ENCODE measurements at regions not wholly inside any gene's neighbourhood (a gene's known extent, or its start where the extent isn't known, plus 50 kb on each side); places are given as distances from the start of the nearest gene placed in this dataset.

DNA sequence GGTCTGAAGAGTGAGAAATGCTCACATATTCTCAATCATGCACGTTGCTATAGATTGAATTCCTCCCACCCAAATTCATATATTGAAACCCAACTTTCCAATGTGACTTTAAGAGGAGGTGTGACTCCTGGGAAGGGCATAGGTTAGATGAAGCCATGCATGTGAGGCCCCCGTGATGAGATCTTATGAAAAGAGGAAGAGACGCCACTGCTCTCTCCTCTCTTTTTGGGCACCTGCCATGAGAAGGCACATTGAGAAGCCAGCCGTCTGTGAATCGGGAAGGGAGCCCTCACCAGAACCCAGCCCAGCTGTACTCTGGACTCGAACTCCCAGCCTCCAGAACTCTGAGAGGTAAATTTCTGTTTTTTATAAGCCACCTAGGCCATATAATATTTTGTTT, 842.6 kb upstream of the SALL3 start:
- no peak overlapping the region for H3K27ac ChIP-seq
- no peaks in the 10 kb centered on the region for H4K20me1 ChIP-seq (ENCODE audit: insufficient read depth)
- H2AFZ ChIP-seq (ENCODE audit: low read depth) = no peak overlapping the region
- TF ChIP-seq, protein P1, sequence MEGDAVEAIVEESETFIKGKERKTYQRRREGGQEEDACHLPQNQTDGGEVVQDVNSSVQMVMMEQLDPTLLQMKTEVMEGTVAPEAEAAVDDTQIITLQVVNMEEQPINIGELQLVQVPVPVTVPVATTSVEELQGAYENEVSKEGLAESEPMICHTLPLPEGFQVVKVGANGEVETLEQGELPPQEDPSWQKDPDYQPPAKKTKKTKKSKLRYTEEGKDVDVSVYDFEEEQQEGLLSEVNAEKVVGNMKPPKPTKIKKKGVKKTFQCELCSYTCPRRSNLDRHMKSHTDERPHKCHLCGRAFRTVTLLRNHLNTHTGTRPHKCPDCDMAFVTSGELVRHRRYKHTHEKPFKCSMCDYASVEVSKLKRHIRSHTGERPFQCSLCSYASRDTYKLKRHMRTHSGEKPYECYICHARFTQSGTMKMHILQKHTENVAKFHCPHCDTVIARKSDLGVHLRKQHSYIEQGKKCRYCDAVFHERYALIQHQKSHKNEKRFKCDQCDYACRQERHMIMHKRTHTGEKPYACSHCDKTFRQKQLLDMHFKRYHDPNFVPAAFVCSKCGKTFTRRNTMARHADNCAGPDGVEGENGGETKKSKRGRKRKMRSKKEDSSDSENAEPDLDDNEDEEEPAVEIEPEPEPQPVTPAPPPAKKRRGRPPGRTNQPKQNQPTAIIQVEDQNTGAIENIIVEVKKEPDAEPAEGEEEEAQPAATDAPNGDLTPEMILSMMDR (conservative IDR thresholded peaks at IDR 0.05; ENCODE audit: low read depth, low read length) = no peak
- H3K27me3 ChIP-seq (ENCODE audit: insufficient read depth, low read depth) = no peaks in the 10 kb centered on the region
- no peak overlapping the region for H3K4me2 ChIP-seq
- no peak overlapping the region for H3K4me3 ChIP-seq (IDR thresholded peaks at IDR 0.05; ENCODE audit: insufficient read depth, low read depth, low read length)
- no peak overlapping the region for H3K9ac ChIP-seq
- H3K36me3 ChIP-seq (ENCODE audit: insufficient read depth) = no peaks in the 10 kb centered on the region
- no peaks in the 10 kb centered on the region for H3K79me2 ChIP-seq (ENCODE audit: insufficient read depth, low read depth)
- H3K4me1 ChIP-seq (ENCODE audit: low read depth, poor library complexity, severe bottlenecking) = no peaks in the 10 kb centered on the region

DNA sequence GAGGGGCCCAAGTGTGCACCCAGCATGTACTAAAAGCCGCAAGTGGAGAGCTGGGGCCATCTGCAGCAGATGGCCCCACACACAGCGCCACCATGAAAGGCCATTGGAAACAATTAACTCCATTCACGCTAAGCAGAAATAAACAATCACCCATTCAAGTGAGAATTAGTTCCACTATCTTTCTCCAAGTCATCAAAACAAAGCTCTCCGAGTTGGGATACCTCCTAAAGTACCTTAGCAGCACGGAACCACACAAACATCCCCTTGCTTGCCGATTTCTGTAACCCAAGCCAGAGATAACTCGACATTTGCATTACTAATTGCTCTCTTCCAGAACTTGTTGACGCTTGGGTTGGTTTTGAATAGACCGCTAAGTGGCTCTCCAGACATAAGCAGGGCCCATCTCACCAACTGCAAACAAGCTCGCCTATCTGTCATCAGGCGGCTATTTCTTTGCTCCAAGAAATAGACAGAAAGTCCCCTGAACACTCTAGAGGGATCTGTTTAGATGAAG, 840.6 kb upstream of the SALL3 start:
- Histone ChIP-seq H3K27me3 (ENCODE audit: insufficient read depth, low read depth) (no peaks in the 10 kb centered on the region), H3K27ac (no peak overlapping the region), H2AFZ (ENCODE audit: low read depth) (no peak overlapping the region), H3K4me3 (IDR thresholded peaks at IDR 0.05; ENCODE audit: insufficient read depth, low read depth, low read length) (no peak overlapping the region), H3K36me3 (ENCODE audit: insufficient read depth) (no peaks in the 10 kb centered on the region), H3K4me1 (ENCODE audit: low read depth, poor library complexity, severe bottlenecking) (no peaks in the 10 kb centered on the region), H3K79me2 (ENCODE audit: insufficient read depth, low read depth) (no peaks in the 10 kb centered on the region), H3K9ac (no peak overlapping the region), H4K20me1 (ENCODE audit: insufficient read depth) (no peaks in the 10 kb centered on the region), H3K4me2 (no peak overlapping the region)
- TF ChIP-seq, protein P1 (conservative IDR thresholded peaks at IDR 0.05; ENCODE audit: low read depth, low read length) = no peak

DNA sequence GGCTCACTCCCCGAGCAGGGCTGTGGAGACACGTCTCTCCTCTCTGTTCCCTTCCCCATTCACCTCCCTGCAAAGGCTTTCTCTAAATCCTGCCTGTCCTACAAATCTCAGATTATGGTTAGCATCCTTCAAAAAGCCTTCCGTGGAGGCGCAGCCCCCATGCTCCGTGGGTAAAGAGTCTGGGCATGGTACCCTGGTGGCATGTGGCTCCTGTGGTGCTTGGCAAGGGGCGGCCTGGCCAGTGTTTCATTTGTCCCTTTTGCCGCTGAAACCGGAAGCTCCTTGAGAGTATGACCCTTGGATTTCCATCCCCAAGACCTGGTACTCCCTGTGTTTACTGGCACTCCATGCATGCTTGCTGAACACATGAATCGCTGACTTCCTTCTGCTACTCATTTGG, 839.3 kb upstream of the SALL3 start:
- H2AFZ ChIP-seq (ENCODE audit: low read depth) = no peak overlapping the region
- H3K4me2 ChIP-seq = no peak overlapping the region
- no peaks in the 10 kb centered on the region for H3K36me3 ChIP-seq (ENCODE audit: insufficient read depth)
- TF ChIP-seq, protein P1 (conservative IDR thresholded peaks at IDR 0.05; ENCODE audit: low read depth, low read length) = no peak
- no peaks in the 10 kb centered on the region for H3K79me2 ChIP-seq (ENCODE audit: insufficient read depth, low read depth)
- no peaks in the 10 kb centered on the region for H4K20me1 ChIP-seq (ENCODE audit: insufficient read depth)
- no peaks in the 10 kb centered on the region for H3K4me1 ChIP-seq (ENCODE audit: low read depth, poor library complexity, severe bottlenecking)
- H3K27ac ChIP-seq = no peak overlapping the region
- no peaks in the 10 kb centered on the region for H3K27me3 ChIP-seq (ENCODE audit: insufficient read depth, low read depth)
- no peak overlapping the region for H3K9ac ChIP-seq
- no peak overlapping the region for H3K4me3 ChIP-seq (IDR thresholded peaks at IDR 0.05; ENCODE audit: insufficient read depth, low read depth, low read length)

DNA sequence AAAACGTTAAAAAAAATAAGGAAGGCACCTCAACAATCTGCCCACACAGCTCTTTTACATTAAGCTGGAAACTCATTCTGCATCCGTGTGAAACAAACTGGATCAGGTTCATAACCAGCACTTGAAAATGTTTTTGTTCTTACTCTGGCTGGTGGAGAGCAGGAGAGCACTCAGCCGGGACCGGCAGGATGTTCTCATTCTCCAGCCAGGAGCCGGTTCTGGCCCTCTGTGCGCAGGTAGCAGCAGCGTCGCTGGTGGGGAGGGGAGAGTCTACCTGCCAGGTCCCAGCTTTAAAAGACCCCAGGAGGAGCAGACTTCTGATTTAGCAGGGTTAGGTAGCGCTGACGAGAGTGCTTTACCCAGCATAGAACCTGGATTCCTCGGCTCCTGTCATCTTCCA, 834.9 kb upstream of the SALL3 start:
- no peak overlapping the region for H2AFZ ChIP-seq (ENCODE audit: low read depth)
- no peaks in the 10 kb centered on the region for H3K79me2 ChIP-seq (ENCODE audit: insufficient read depth, low read depth)
- H3K27ac ChIP-seq = no peak overlapping the region
- H4K20me1 ChIP-seq (ENCODE audit: insufficient read depth) = no peaks in the 10 kb centered on the region
- no peaks in the 10 kb centered on the region for H3K36me3 ChIP-seq (ENCODE audit: insufficient read depth)
- no peaks in the 10 kb centered on the region for H3K4me1 ChIP-seq (ENCODE audit: low read depth, poor library complexity, severe bottlenecking)
- TF ChIP-seq, protein P1 (conservative IDR thresholded peaks at IDR 0.05; ENCODE audit: low read depth, low read length) = no peak
- H3K9ac ChIP-seq = no peak overlapping the region
- H3K4me2 ChIP-seq = no peak overlapping the region
- no peak overlapping the region for H3K4me3 ChIP-seq (IDR thresholded peaks at IDR 0.05; ENCODE audit: insufficient read depth, low read depth, low read length)
- H3K27me3 ChIP-seq (ENCODE audit: insufficient read depth, low read depth) = no peaks in the 10 kb centered on the region

Data from KMS-11 (cell line).